CD14-positive monocyte (primary cell): ENCODE measurements at regions not wholly inside any gene's neighbourhood (a gene's known extent, or its start where the extent isn't known, plus 50 kb on each side); places are given as distances from the start of the nearest gene placed in this dataset.
"Not testable (repeated sequence)": the region's sequence is repeated elsewhere in the genome, so short reads cannot be mapped to it uniquely, and the experiment has no call there.

Source experiments
- DNase-seq, 3 donors: peaks; one replicate each; pipeline ENCODE4 v3.0.0-alpha.2; 2011 to 2022
- H2AFZ ChIP-seq: 2 replicates; pipeline ENCODE4 v1.6.0; 2012; ENCODE audit warnings: mild to moderate bottlenecking, low read depth, low read length, inconsistent platforms; ENCODE audit not compliant: insufficient read depth, poor library complexity, severe bottlenecking
- H3K27ac ChIP-seq, 2 donors: 1 replicate in 1 of 2; 2 replicates in 1 of 2; pipeline ENCODE4 v1.5.1; 2012 to 2013; ENCODE audit warnings: low read length in 2 of 2, control low read depth in 1 of 2, inconsistent platforms in 1 of 2, low read depth in 1 of 2, mild to moderate bottlenecking in 1 of 2
- H3K27me3 ChIP-seq, 2 donors: one replicate each; pipeline versions ENCODE4 v1.6.0 to v1.6.1; 2011 to 2013; ENCODE audit warnings: low read length in 2 of 2; ENCODE audit not compliant: control insufficient read depth in 2 of 2, insufficient read depth in 2 of 2
- H3K36me3 ChIP-seq, 2 donors: replicated peaks in 1 of 2; 1 replicate in 1 of 2; 2 replicates in 1 of 2; pipeline versions ENCODE4 v1.5.1 to v1.6.1; 2012 to 2013; ENCODE audit warnings: low read length in 2 of 2, control low read depth in 1 of 2, inconsistent platforms in 1 of 2, mild to moderate bottlenecking in 1 of 2; ENCODE audit not compliant: insufficient read depth in 2 of 2, control insufficient read depth in 1 of 2
- H3K4me1 ChIP-seq, 2 donors: 1 replicate in 1 of 2; 2 replicates in 1 of 2; pipeline versions ENCODE4 v1.5.1 to v1.6.1; 2012 to 2013; ENCODE audit warnings: low read length in 2 of 2, control low read depth in 1 of 2, inconsistent platforms in 1 of 2, mild to moderate bottlenecking in 1 of 2, moderate library complexity in 1 of 2; ENCODE audit not compliant: insufficient read depth in 2 of 2, control insufficient read depth in 1 of 2
- H3K4me2 ChIP-seq: replicated peaks from 2 replicates; pipeline ENCODE3; 2012; ENCODE audit warnings: low read length, moderate library complexity, mild to moderate bottlenecking; ENCODE audit not compliant: poor library complexity, severe bottlenecking; ENCODE audit errors: extremely low read depth
- H3K4me3 ChIP-seq, 3 experiments: fragments of 200-600 bp in 1 of 3; sonication (generic) in 1 of 3; replicated peaks in 1 of 3; 1 replicate in 2 of 3; 2 replicates in 1 of 3; pipeline ENCODE4 v1.5.1; 2011 to 2013; ENCODE audit warnings: low read length in 3 of 3, mild to moderate bottlenecking in 3 of 3, control low read depth in 2 of 3, low read depth in 2 of 3, inconsistent platforms in 1 of 3, moderate library complexity in 1 of 3
- H3K79me2 ChIP-seq: 2 replicates; pipeline ENCODE4 v1.6.0; 2012; ENCODE audit warnings: mild to moderate bottlenecking, control low read depth, inconsistent platforms, low read length, moderate library complexity; ENCODE audit not compliant: insufficient read depth
- H3K9ac ChIP-seq: 2 replicates; pipeline ENCODE4 v1.6.0; 2017; ENCODE audit warnings: low read length, mild to moderate bottlenecking; ENCODE audit not compliant: insufficient read depth, poor library complexity, severe bottlenecking
- H3K9me3 ChIP-seq, 2 donors: replicated peaks in 1 of 2; 1 replicate in 1 of 2; 2 replicates in 1 of 2; pipeline versions ENCODE4 v1.5.1 to v1.6.1; 2012 to 2013; ENCODE audit warnings: low read length in 2 of 2, control low read depth in 1 of 2; ENCODE audit not compliant: control insufficient read depth in 1 of 2, insufficient read depth in 1 of 2
- H4K20me1 ChIP-seq: 2 replicates; pipeline ENCODE4 v1.6.0; 2012; ENCODE audit warnings: mild to moderate bottlenecking, low read length, control low read depth, moderate library complexity; ENCODE audit not compliant: insufficient read depth
- H3K27ac Mint-ChIP-seq, 7 donors: one replicate each; pipeline ENCODE4 v1.8.0; 2020; ENCODE audit warnings: mild to moderate bottlenecking in 7 of 7, mixed read lengths in 7 of 7, moderate library complexity in 6 of 7, inconsistent platforms in 2 of 7
- H3K27me3 Mint-ChIP-seq, 3 donors: one replicate each; pipeline ENCODE4 v1.8.0; 2021 to 2022; ENCODE audit warnings: low read depth in 3 of 3, mild to moderate bottlenecking in 3 of 3, mixed read lengths in 3 of 3, moderate library complexity in 3 of 3, inconsistent platforms in 1 of 3
- H3K36me3 Mint-ChIP-seq, 2 donors: one replicate each; pipeline ENCODE4 v1.8.0; 2020; ENCODE audit warnings: mixed read lengths in 2 of 2, inconsistent platforms in 1 of 2, mild to moderate bottlenecking in 1 of 2
- H3K4me1 Mint-ChIP-seq: one replicate; pipeline ENCODE4 v1.8.0; 2020; ENCODE audit warnings: mild to moderate bottlenecking, mixed read lengths
- H3K4me3 Mint-ChIP-seq, 2 donors: one replicate each; pipeline ENCODE4 v1.8.0; 2020; ENCODE audit warnings: mild to moderate bottlenecking in 2 of 2, mixed read lengths in 2 of 2, moderate library complexity in 1 of 2
- H3K9me3 Mint-ChIP-seq, 7 donors: one replicate each; pipeline ENCODE4 v1.8.0; 2020 to 2022; ENCODE audit warnings: mixed read lengths in 7 of 7, mild to moderate bottlenecking in 6 of 7, moderate library complexity in 6 of 7, inconsistent platforms in 2 of 7
- CTCF ChIP-seq: fragments of 200-600 bp; IDR thresholded peaks from one replicate; pipeline ENCODE4 v1.8.0; 2022; ENCODE audit warnings: antibody characterized with exemption, mild to moderate bottlenecking
- WGBS: methylation state at CpG from one replicate; pipeline ENCODE4 v1.1.5; 2013; ENCODE audit warnings: missing lambda C conversion rate; ENCODE audit not compliant: insufficient coverage; 5-methylcytosine and 5-hydroxymethylcytosine counted together
- intact Hi-C, 2 donors: fragments of 100-400 bp; cut with micrococcal nuclease; formaldehyde crosslinking; loops; one replicate each; pipeline versions ENCODE4 v1.15.0 to v1.15.1; 2023

GRCh38 chr20:41690702-41691101 is 72.5 kb upstream of the CHD6 start:
- Histone ChIP-seq H3K4me3 (no peak overlapping the region), H2AFZ (peak overlapping the region; percentile 22), H3K36me3 (no peaks in the 10 kb centered on the region), H3K79me2 (no peaks in the 10 kb centered on the region), H3K27ac (no peak overlapping the region), H3K4me2 (no peak overlapping the region), H3K9me3 (no peaks in the 10 kb centered on the region), H3K4me1 (peaks cover 6 to 15% of the 10 kb centered on the region in 2 donors), H3K27me3 (no peaks in the 10 kb centered on the region), H4K20me1 (no peaks in the 10 kb centered on the region), H3K9ac (no peak overlapping the region)
- Mint-ChIP-seq H3K4me1 (peaks cover 24% of the 10 kb centered on the region), H3K36me3 (no peaks in the 10 kb centered on the region), H3K4me3 (no peak overlapping the region), H3K27me3 (peaks cover 2 to 7% (median 6%) of the 10 kb centered on the region in 3 donors), H3K9me3 (peaks cover 0 to 3% (median 2%) of the 10 kb centered on the region in 7 donors), H3K27ac (no peak overlapping the region)
- intact Hi-C loops: loop anchor here in 1 of 2 donors (10.0 kb wide), 1 partner anchor 76 kb away; the partner anchor contains the start of gene CHD6
- no peak for TF ChIP-seq CTCF
- no CpG with 5 or more reads among the region's 1 CpG for WGBS
- DNase-seq: no peak

- no peaks in the 10 kb centered on the region for H3K36me3 ChIP-seq
- Mint-ChIP-seq H3K4me3 (no peak overlapping the region), H3K4me1 (peaks cover 5% of the 10 kb centered on the region), H3K36me3 (no peaks in the 10 kb centered on the region), H3K27me3 (peaks cover 0 to 7% (median 6%) of the 10 kb centered on the region in 3 donors), H3K9me3 (peaks cover 0 to 3% (median 0%) of the 10 kb centered on the region in 7 donors), H3K27ac (no peak overlapping the region)
- no peak overlapping the region for H3K4me2 ChIP-seq
- H3K9me3 ChIP-seq: no peaks in the 10 kb centered on the region
- H3K4me1 ChIP-seq: no peaks in the 10 kb centered on the region
- H3K27ac ChIP-seq: no peak overlapping the region
- H3K4me3 ChIP-seq: no peak overlapping the region
- DNase-seq: no peak
- no peak overlapping the region for H2AFZ ChIP-seq
- WGBS: 94% methylated on average over 6 of the region's 6 CpGs
- H4K20me1 ChIP-seq: no peaks in the 10 kb centered on the region
- no peak for TF ChIP-seq CTCF
- intact Hi-C loops: no loop called here
- no peaks in the 10 kb centered on the region for H3K79me2 ChIP-seq
- H3K27me3 ChIP-seq: no peaks in the 10 kb centered on the region
- H3K9ac ChIP-seq: no peak overlapping the region
These were observed 68.8 kb upstream of the CHD6 start for GRCh38 chr20:41686961-41687360.

- H3K27me3 ChIP-seq, H3K9me3 Mint-ChIP-seq, H3K27ac ChIP-seq, H3K36me3 Mint-ChIP-seq, H3K4me3 Mint-ChIP-seq, H3K27ac Mint-ChIP-seq, H3K4me1 Mint-ChIP-seq, DNase-seq, H3K9me3 ChIP-seq, H2AFZ ChIP-seq, H3K4me3 ChIP-seq, H3K4me2 ChIP-seq, intact Hi-C loops, H3K4me1 ChIP-seq, H4K20me1 ChIP-seq, H3K36me3 ChIP-seq, H3K27me3 Mint-ChIP-seq, H3K9ac ChIP-seq, H3K79me2 ChIP-seq: not testable (repeated sequence)
- 80% methylated on average over 4 of the region's 4 CpGs for WGBS
These were observed 67.0 kb upstream of the CHD6 start for GRCh38 chr20:41685145-41685544.
